ENCODE measurements at regions not wholly inside any gene's neighbourhood (a gene's known extent, or its start where the extent isn't known, plus 50 kb on each side); places are given as distances from the start of the nearest gene placed in this dataset.

DNA sequence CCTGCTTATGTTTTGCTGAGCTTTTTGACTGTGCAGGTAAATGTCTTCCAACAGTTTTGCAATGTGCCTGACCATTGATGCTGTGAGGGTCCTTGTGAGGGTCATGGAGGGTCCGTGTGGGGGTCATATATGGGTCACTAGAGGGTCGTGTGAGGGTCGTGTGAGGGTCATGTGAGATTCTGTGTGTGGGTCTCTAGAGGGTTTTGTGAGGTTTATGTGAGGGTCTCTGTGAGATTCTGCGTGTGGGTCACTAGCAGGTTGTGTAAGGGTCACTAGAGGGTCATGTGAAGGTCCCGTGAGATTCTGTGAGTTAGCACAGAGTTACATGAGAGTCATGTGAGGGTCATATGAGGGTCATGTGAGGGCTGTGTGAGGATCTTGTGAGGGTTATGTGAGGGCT, 263.9 kb upstream of the B3GAT1 start:
- Histone ChIP-seq H3K9me3 (ENCODE audit: control insufficient read depth in 1 of 2, low read length in 2 of 2) (peaks cover 3 to 7% of the 10 kb centered on the region in 2 donors), H3K27me3 (ENCODE audit: low read depth, low read length) (no peaks in the 10 kb centered on the region), H3K4me3 (ENCODE audit: low read depth in 1 of 2, low read length in 2 of 2) (no peak overlapping the region), H3K4me1 (ENCODE audit: control insufficient read depth in 1 of 2, insufficient read depth in 2 of 2, low read length in 2 of 2) (no peaks in the 10 kb centered on the region), H3K36me3 (ENCODE audit: control insufficient read depth in 1 of 2, insufficient read depth in 2 of 2, low read length in 2 of 2) (no peaks in the 10 kb centered on the region), H3K27ac (ENCODE audit: low read length) (no peak overlapping the region)

DNA sequence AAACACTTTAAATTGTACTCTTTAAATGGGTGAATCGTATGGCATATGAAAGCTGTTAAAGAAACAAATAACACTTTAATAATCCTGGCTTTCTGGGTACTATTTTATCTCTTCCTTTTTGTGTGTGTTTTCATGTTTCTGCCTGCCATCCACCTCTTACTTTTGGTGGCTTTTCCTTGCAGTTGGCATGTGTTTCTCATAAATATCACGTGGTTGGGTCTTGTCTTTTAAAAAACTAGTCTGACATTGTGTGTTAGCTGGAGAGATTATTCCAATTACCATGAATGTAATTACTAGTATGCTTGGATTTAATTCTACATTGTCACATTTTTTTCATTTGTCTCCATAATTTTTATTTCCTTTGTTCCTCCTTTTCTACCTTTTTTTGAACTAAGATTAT, 262.9 kb upstream of the B3GAT1 start:
- Histone ChIP-seq H3K9me3 (ENCODE audit: control insufficient read depth in 1 of 2, low read length in 2 of 2) (peaks cover 3 to 7% of the 10 kb centered on the region in 2 donors), H3K4me3 (ENCODE audit: low read depth in 1 of 2, low read length in 2 of 2) (no peak overlapping the region), H3K4me1 (ENCODE audit: control insufficient read depth in 1 of 2, insufficient read depth in 2 of 2, low read length in 2 of 2) (no peaks in the 10 kb centered on the region), H3K27ac (ENCODE audit: low read length) (no peak overlapping the region), H3K27me3 (ENCODE audit: low read depth, low read length) (no peaks in the 10 kb centered on the region), H3K36me3 (ENCODE audit: control insufficient read depth in 1 of 2, insufficient read depth in 2 of 2, low read length in 2 of 2) (no peaks in the 10 kb centered on the region)

DNA sequence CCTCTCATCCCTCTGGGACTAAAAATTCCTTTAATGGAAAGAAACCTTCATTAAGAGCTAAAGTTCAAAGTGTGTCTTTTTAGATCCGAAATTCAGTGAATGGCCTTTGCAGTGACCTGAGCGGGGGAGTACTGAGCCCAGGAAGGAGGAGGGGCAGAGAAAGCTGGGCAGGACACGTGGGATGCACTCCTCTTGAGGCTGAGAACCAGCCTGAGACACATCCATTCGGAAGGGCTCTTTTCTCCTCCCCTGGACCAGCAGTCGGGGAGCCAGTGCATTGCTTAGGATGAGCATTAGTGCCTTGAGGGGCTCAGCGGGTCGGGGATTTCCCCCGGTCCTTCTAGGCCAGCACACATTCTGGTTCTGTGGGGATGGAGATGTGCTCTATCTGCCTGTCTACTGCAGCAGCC, 258.9 kb upstream of the B3GAT1 start:
- no peaks in the 10 kb centered on the region for H3K27me3 ChIP-seq (ENCODE audit: low read depth, low read length)
- no peaks in the 10 kb centered on the region for H3K36me3 ChIP-seq (ENCODE audit: control insufficient read depth in 1 of 2, insufficient read depth in 2 of 2, low read length in 2 of 2)
- H3K4me3 ChIP-seq (ENCODE audit: low read depth in 1 of 2, low read length in 2 of 2) = no peak overlapping the region
- no peaks in the 10 kb centered on the region for H3K4me1 ChIP-seq (ENCODE audit: control insufficient read depth in 1 of 2, insufficient read depth in 2 of 2, low read length in 2 of 2)
- peaks cover 3 to 7% of the 10 kb centered on the region in 2 donors for H3K9me3 ChIP-seq (ENCODE audit: control insufficient read depth in 1 of 2, low read length in 2 of 2)
- H3K27ac ChIP-seq (ENCODE audit: low read length) = no peak overlapping the region

DNA sequence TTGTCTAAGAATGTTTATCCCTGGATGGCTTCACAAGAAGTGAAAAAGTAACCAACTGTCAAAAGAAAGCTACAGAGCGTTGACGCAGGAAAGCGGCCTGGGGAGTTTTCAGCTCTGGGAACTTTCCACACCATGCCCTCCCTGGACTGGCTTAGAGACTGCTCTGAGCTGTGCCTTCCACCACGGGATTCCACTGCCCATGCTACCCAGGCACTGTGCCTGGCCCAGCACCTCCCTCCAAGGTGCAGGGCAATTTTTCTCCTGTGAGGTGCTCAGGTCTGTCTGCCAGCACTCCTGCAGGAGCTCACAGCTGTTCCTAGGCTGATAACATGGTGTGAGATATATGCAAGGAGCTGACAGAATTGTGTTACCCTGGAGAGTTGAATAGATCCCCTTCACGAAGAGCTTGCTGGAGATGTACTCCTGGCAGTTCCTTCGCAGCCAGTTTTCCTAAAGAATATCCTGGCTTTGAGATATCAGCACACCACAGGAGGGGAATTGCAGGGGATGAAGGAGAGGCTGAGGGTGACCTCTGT, 258.3 kb upstream of the B3GAT1 start:
- no peaks in the 10 kb centered on the region for H3K27me3 ChIP-seq (ENCODE audit: low read depth, low read length)
- H3K9me3 ChIP-seq (ENCODE audit: control insufficient read depth in 1 of 2, low read length in 2 of 2) = peaks cover 3 to 7% of the 10 kb centered on the region in 2 donors
- H3K36me3 ChIP-seq (ENCODE audit: control insufficient read depth in 1 of 2, insufficient read depth in 2 of 2, low read length in 2 of 2) = no peaks in the 10 kb centered on the region
- no peaks in the 10 kb centered on the region for H3K4me1 ChIP-seq (ENCODE audit: control insufficient read depth in 1 of 2, insufficient read depth in 2 of 2, low read length in 2 of 2)
- no peak overlapping the region for H3K27ac ChIP-seq (ENCODE audit: low read length)
- H3K4me3 ChIP-seq (ENCODE audit: low read depth in 1 of 2, low read length in 2 of 2) = no peak overlapping the region

DNA sequence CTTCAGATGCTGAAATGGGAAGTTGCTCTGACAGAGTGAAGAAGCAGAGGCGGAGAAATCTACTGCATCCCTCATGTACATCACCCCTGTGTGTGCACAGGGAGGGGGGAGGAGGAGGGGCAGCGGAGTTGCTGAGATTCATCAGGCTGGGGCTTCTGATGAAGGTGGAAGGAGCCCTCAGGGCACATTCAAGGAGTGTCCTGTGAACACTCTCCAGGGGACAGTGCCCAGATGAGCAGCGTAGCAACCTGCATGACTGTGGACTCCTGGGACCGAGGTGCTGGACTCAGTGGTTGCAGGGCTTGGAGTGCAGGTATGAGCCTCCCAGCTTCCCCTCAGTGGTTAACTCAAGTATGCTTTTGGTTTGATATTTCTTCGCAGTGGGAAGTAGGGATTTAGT, 257.8 kb upstream of the B3GAT1 start:
- Histone ChIP-seq H3K27ac (ENCODE audit: low read length) (no peak overlapping the region), H3K36me3 (ENCODE audit: control insufficient read depth in 1 of 2, insufficient read depth in 2 of 2, low read length in 2 of 2) (no peaks in the 10 kb centered on the region), H3K27me3 (ENCODE audit: low read depth, low read length) (no peaks in the 10 kb centered on the region), H3K4me3 (ENCODE audit: low read depth in 1 of 2, low read length in 2 of 2) (no peak overlapping the region), H3K9me3 (ENCODE audit: control insufficient read depth in 1 of 2, low read length in 2 of 2) (peaks cover 3 to 7% of the 10 kb centered on the region in 2 donors), H3K4me1 (ENCODE audit: control insufficient read depth in 1 of 2, insufficient read depth in 2 of 2, low read length in 2 of 2) (no peaks in the 10 kb centered on the region)

DNA sequence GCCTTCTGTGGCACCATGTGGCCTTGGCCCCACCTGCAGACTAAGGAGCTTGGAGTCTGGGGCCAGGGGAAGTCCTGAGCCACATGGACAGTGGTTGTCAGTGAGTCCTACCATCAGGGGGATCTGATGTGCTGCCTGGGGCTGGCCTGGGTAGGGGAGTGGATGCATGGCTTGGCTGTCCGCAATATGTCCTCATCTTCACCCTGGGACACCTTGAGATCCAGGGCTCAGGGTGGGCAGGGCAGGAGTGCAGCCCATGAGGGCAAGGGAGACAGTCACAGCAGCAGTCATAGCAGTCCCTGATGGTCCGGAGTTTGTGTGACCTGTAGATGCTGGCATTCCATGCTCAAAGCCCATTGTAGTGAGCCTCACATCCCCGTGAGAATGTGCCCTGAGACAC, 256.8 kb upstream of the B3GAT1 start:
- peaks cover 3% of the 10 kb centered on the region in 2 donors for H3K9me3 ChIP-seq (ENCODE audit: control insufficient read depth in 1 of 2, low read length in 2 of 2)
- no peak overlapping the region for H3K27ac ChIP-seq (ENCODE audit: low read length)
- no peaks in the 10 kb centered on the region for H3K27me3 ChIP-seq (ENCODE audit: low read depth, low read length)
- H3K36me3 ChIP-seq (ENCODE audit: control insufficient read depth in 1 of 2, insufficient read depth in 2 of 2, low read length in 2 of 2) = no peaks in the 10 kb centered on the region
- H3K4me3 ChIP-seq (ENCODE audit: low read depth in 1 of 2, low read length in 2 of 2) = no peak overlapping the region
- no peaks in the 10 kb centered on the region for H3K4me1 ChIP-seq (ENCODE audit: control insufficient read depth in 1 of 2, insufficient read depth in 2 of 2, low read length in 2 of 2)

DNA sequence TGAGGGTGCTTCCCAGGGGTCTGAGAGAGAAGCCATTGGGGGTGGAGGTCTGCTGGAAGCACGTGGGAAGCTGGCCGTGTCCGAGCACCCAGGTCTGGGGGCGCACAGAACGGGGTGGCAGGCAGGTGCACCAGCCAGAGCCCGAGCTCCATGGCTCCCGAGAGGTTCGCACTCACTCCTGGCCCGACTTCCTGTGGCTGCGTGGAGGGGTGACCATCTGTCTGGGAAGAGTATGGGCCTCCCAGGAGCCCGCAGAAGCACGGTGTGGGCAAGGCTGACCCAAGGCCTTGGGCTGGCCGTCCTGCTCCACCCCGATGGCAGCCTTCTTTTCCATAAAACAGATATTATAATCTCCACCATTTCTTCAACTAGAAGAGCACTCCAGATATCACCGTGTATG, 256.0 kb upstream of the B3GAT1 start:
- Histone ChIP-seq H3K27ac (ENCODE audit: low read length) (no peak overlapping the region), H3K9me3 (ENCODE audit: control insufficient read depth in 1 of 2, low read length in 2 of 2) (peaks cover 0 to 3% of the 10 kb centered on the region in 2 donors), H3K27me3 (ENCODE audit: low read depth, low read length) (no peaks in the 10 kb centered on the region), H3K36me3 (ENCODE audit: control insufficient read depth in 1 of 2, insufficient read depth in 2 of 2, low read length in 2 of 2) (no peaks in the 10 kb centered on the region), H3K4me3 (ENCODE audit: low read depth in 1 of 2, low read length in 2 of 2) (no peak overlapping the region), H3K4me1 (ENCODE audit: control insufficient read depth in 1 of 2, insufficient read depth in 2 of 2, low read length in 2 of 2) (no peaks in the 10 kb centered on the region)

DNA sequence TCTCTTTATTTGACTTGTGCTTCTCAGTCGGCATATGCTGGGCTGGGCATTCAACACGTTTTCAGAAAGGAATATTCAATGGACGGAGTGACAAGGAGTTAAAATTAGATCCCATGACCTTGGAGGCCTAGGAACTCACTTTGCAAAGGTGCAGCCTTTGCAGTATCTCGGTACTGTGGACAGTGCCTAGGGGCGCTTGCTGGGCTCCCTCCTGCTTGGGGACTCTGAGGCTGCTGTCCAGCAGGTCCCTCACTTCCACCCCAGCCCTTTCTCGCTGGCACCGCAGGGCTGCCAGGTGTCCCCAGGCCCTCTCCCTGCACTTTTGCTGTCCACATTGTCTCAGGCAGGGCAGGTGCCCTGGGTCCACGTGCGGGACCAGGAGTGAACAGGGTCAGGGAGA, 255.5 kb upstream of the B3GAT1 start:
- H3K4me1 ChIP-seq (ENCODE audit: control insufficient read depth in 1 of 2, insufficient read depth in 2 of 2, low read length in 2 of 2) = no peaks in the 10 kb centered on the region
- H3K27me3 ChIP-seq (ENCODE audit: low read depth, low read length) = no peaks in the 10 kb centered on the region
- H3K36me3 ChIP-seq (ENCODE audit: control insufficient read depth in 1 of 2, insufficient read depth in 2 of 2, low read length in 2 of 2) = no peaks in the 10 kb centered on the region
- H3K9me3 ChIP-seq (ENCODE audit: control insufficient read depth in 1 of 2, low read length in 2 of 2) = peaks cover 0 to 3% of the 10 kb centered on the region in 2 donors
- no peak overlapping the region for H3K4me3 ChIP-seq (ENCODE audit: low read depth in 1 of 2, low read length in 2 of 2)
- no peak overlapping the region for H3K27ac ChIP-seq (ENCODE audit: low read length)

DNA sequence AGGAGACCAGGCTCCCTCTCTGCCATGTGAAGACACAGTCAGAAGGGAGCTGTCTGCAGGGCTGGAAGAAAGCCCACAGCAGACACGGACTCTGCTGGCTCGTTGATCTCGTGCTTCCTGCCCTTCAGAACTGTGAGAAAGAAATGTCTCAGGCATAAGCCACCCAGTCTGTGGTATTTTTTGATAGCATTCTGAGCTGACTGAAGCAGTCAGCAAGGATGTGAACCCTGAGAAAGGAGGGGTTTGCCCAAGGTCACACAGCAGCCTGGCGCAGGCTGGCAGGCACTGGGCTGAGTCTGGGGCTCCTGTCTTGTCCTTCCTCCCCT, 255.1 kb upstream of the B3GAT1 start:
- no peaks in the 10 kb centered on the region for H3K27me3 ChIP-seq (ENCODE audit: low read depth, low read length)
- H3K4me1 ChIP-seq (ENCODE audit: control insufficient read depth in 1 of 2, insufficient read depth in 2 of 2, low read length in 2 of 2) = no peaks in the 10 kb centered on the region
- H3K27ac ChIP-seq (ENCODE audit: low read length) = no peak overlapping the region
- no peaks in the 10 kb centered on the region for H3K36me3 ChIP-seq (ENCODE audit: control insufficient read depth in 1 of 2, insufficient read depth in 2 of 2, low read length in 2 of 2)
- H3K4me3 ChIP-seq (ENCODE audit: low read depth in 1 of 2, low read length in 2 of 2) = no peak overlapping the region
- peaks cover 0 to 3% of the 10 kb centered on the region in 2 donors for H3K9me3 ChIP-seq (ENCODE audit: control insufficient read depth in 1 of 2, low read length in 2 of 2)

DNA sequence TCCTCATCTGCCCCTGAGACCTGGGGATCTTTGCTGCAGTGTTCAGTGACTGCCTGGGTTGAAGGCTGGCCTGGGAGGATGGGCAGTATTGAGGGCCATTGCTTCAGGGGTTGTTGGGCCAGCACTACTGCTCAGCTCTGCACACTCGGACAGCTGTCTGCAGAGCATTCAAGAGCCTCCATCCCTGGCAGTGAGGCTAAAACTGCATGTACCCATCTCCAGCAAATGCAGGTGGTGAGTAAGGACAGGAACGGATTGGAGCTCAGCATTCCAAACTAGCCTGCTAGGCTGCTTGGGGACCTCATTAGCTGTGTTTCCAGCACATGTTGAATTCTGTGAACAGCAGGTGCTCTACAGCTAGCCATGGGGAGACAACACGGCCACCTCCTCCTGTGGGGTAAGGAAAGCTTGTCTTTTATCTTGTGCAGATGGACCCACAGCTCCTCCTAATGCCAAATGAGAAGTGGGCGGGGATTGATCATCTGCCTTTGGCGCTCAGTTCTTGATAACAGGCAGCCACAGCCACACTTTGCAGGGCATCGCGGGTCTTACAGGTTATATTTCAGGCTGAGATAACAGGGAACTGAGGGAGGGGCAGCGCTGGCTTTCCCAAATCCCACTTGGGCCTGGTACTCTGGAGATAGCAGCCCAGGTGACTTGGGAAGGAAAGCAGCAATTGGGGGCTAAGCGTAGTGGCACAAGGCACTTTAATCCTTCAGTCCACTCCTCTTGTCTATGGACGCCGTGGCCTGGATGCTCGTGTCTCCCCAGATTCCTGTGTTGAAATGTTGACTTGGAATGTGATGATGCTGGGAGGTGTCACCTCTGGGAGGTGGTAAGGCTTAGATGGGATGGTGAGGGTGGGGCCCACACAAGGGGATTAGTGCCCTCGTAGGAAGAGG, 254.5 kb upstream of the B3GAT1 start:
- H3K4me3 ChIP-seq (ENCODE audit: low read depth in 1 of 2, low read length in 2 of 2) = no peak overlapping the region
- H3K27ac ChIP-seq (ENCODE audit: low read length) = no peak overlapping the region
- no peaks in the 10 kb centered on the region for H3K27me3 ChIP-seq (ENCODE audit: low read depth, low read length)
- H3K36me3 ChIP-seq (ENCODE audit: control insufficient read depth in 1 of 2, insufficient read depth in 2 of 2, low read length in 2 of 2) = no peaks in the 10 kb centered on the region
- H3K9me3 ChIP-seq (ENCODE audit: control insufficient read depth in 1 of 2, low read length in 2 of 2) = no peaks in the 10 kb centered on the region
- H3K4me1 ChIP-seq (ENCODE audit: control insufficient read depth in 1 of 2, insufficient read depth in 2 of 2, low read length in 2 of 2) = no peaks in the 10 kb centered on the region

DNA sequence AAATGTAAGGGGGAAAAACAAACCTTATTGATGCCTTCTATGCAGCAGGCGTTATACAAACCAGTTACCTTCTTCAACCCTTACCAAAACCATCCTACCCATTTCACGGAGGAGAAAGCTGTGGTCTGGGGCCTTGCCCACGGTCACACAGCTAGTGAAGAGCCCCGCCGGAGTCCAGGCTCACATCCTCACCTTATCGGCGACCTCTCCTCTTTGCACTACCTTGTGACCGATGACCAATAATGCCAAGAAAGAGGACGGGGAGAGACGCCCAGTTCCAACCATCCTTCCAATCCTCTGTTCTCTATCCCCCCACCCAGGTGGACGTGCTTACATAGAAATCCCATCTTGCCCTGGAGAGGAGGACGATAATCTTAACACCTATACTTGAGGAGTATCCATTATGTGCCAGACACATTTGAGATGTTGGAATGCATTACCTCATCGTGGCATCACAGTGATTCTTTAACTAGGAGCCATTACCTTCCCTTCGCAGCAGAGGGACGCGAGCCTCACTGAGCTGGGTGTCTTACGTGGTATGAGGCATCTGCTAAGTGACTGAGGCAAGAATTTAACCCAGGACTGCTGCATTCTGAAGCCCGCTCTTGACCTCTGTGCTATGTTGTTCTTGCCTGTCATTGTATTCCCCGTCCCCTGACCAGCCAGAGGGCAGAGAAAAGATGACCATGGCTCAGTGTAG, 253.7 kb upstream of the B3GAT1 start:
- Histone ChIP-seq H3K27ac (ENCODE audit: low read length) (no peak overlapping the region), H3K9me3 (ENCODE audit: control insufficient read depth in 1 of 2, low read length in 2 of 2) (no peaks in the 10 kb centered on the region), H3K4me3 (ENCODE audit: low read depth in 1 of 2, low read length in 2 of 2) (no peak overlapping the region), H3K27me3 (ENCODE audit: low read depth, low read length) (no peaks in the 10 kb centered on the region), H3K4me1 (ENCODE audit: control insufficient read depth in 1 of 2, insufficient read depth in 2 of 2, low read length in 2 of 2) (no peaks in the 10 kb centered on the region), H3K36me3 (ENCODE audit: control insufficient read depth in 1 of 2, insufficient read depth in 2 of 2, low read length in 2 of 2) (no peaks in the 10 kb centered on the region)
